A549 (cell line): ENCODE measurements at regions not wholly inside any gene's neighbourhood (a gene's known extent, or its start where the extent isn't known, plus 50 kb on each side); places are given as distances from the start of the nearest gene placed in this dataset.

Experiments
- ATAC-seq, 2 experiments: fragments of 200-7000 bp in 1 of 2; fragments of >200 bp in 1 of 2; cut with Nextera tagmentation in 1 of 2; cut with Tn5 transposase in 1 of 2; 3 replicates each; pipeline versions ENCODE4 v1.8.0 to v1.9.1; 2018 to 2020; ENCODE audit warnings: mild to moderate bottlenecking in 1 of 2, moderate library complexity in 1 of 2
- CTCF ChIA-PET: fragments of 300-600 bp; sonication (Branson Sonifier 250); formaldehyde crosslinking; extraction: SDS; loops from one replicate; lab custom pipeline; 2021; ENCODE audit warnings: antibody characterized with exemption, inconsistent platforms; lab: Yijun Ruan, JAX
- POLR2A ChIA-PET: fragments of 350-600 bp; formaldehyde crosslinking; extraction: SDS; loops from one replicate; lab custom pipeline; 2021; ENCODE audit warnings: antibody characterized with exemption, inconsistent platforms; lab: Yijun Ruan, JAX
- DNase-seq, 2 experiments: peaks; one replicate each; pipeline versions ENCODE4 v3.0.0 to v3.0.0-alpha.2; 2011 to 2016; ENCODE audit warnings: low read depth in 1 of 2, low spot score in 1 of 2
- FAIRE-seq: peaks from 2 replicates; lab custom pipeline; 2011; peaks lifted over from hg19 to GRCh38; lab: Jason Lieb, UNC
- H3K27ac ChIP-seq, 2 experiments: fragments of >200 bp; sonication (Bioruptor Twin); formaldehyde crosslinking; 3 replicates each; pipeline ENCODE4 v1.5.1; 2016 to 2017
- H3K4me1 ChIP-seq: fragments of >200 bp; sonication (Bioruptor Twin); formaldehyde crosslinking; 3 replicates; pipeline ENCODE4 v1.6.1; 2016
- H3K4me2 ChIP-seq: fragments of >200 bp; sonication (Bioruptor Twin); formaldehyde crosslinking; 3 replicates; pipeline ENCODE4 v1.6.1; 2016
- H3K4me3 ChIP-seq: fragments of >200 bp; sonication (Bioruptor Twin); formaldehyde crosslinking; 3 replicates; pipeline ENCODE4 v1.5.1; 2016
- H3K9me3 ChIP-seq: fragments of >200 bp; sonication (Bioruptor Twin); formaldehyde crosslinking; 3 replicates; pipeline ENCODE4 v1.6.1; 2016
- CEBPB ChIP-seq, 2 experiments: fragments of >200 bp in 1 of 2; sonication (Bioruptor Twin) in 1 of 2; formaldehyde crosslinking in 1 of 2; IDR thresholded peaks; 2 replicates each; pipeline ENCODE4 v1.6.1; 2012 to 2016
- CTCF ChIP-seq: fragments of >200 bp; sonication (Bioruptor Twin); formaldehyde crosslinking; IDR thresholded peaks from 3 replicates; pipeline ENCODE4 v1.5.1; 2016
- E2F6 ChIP-seq: IDR thresholded peaks from 2 replicates; pipeline ENCODE4 v1.6.1; 2012; ENCODE audit warnings: low read depth, borderline replicate concordance
- EHMT2 ChIP-seq: fragments of 200-600 bp; sonication (generic); IDR thresholded peaks from 2 replicates; pipeline ENCODE4 v1.6.1; 2016; ENCODE audit warnings: antibody characterized with exemption, low read depth, mild to moderate bottlenecking, moderate library complexity
- ESRRA ChIP-seq: fragments of 150-350 bp; IDR thresholded peaks from 2 replicates; pipeline ENCODE4 v1.6.1; 2014; ENCODE audit warnings: mild to moderate bottlenecking, low read length, borderline replicate concordance
- FOSL2 ChIP-seq, 2 experiments: fragments of 450-650 bp in 1 of 2; fragments of >200 bp in 1 of 2; sonication (Bioruptor Twin) in 1 of 2; formaldehyde crosslinking; IDR thresholded peaks; 2 replicates each; pipeline versions ENCODE4 v1.5.0 to v1.6.1; 2016 to 2020; ENCODE audit warnings: mild to moderate bottlenecking in 1 of 2, moderate library complexity in 1 of 2
- FOXS1 ChIP-seq: fragments of 250-450 bp; sonication (Bioruptor Pico); IDR thresholded peaks from 2 replicates; pipeline ENCODE4 v1.5.0; 2020; ENCODE audit warnings: mild to moderate bottlenecking, moderate library complexity
- JUNB ChIP-seq: fragments of >200 bp; sonication (Bioruptor Twin); formaldehyde crosslinking; IDR thresholded peaks from 2 replicates; pipeline ENCODE4 v1.6.1; 2016
- KDM5A ChIP-seq: fragments of 200-600 bp; sonication (generic); IDR thresholded peaks from 2 replicates; pipeline ENCODE4 v1.6.1; 2016; ENCODE audit warnings: antibody characterized with exemption, mild to moderate bottlenecking
- POLR2AphosphoS2 ChIP-seq: conservative IDR thresholded peaks from 2 replicates; pipeline ENCODE4 v1.6.1; 2012; ENCODE audit warnings: low read length, improper control_type of control experiment, inconsistent platforms
- REST ChIP-seq: fragments of 200-600 bp; sonication (generic); IDR thresholded peaks from 2 replicates; pipeline ENCODE4 v1.6.1; 2016; ENCODE audit warnings: antibody characterized with exemption, mild to moderate bottlenecking, moderate library complexity
- RNF2 ChIP-seq: fragments of 200-600 bp; sonication (generic); IDR thresholded peaks from 2 replicates; pipeline ENCODE4 v1.6.1; 2016; ENCODE audit warnings: low read depth, mild to moderate bottlenecking, antibody characterized with exemption, moderate library complexity, borderline replicate concordance
- SMC3 ChIP-seq: fragments of >200 bp; sonication (Bioruptor Twin); formaldehyde crosslinking; IDR thresholded peaks from 3 replicates; pipeline ENCODE4 v1.6.1; 2018; ENCODE audit warnings: inconsistent platforms
- TFCP2L1 ChIP-seq: fragments of 250-450 bp; sonication (Bioruptor Pico); IDR thresholded peaks from 2 replicates; pipeline ENCODE4 v1.5.0; 2021; ENCODE audit warnings: mild to moderate bottlenecking
- TP53 ChIP-seq: fragments of 250-450 bp; sonication (Bioruptor Pico); IDR thresholded peaks from 2 replicates; pipeline ENCODE4 v1.5.0; 2021; ENCODE audit warnings: mild to moderate bottlenecking, moderate library complexity
- ZFP36 ChIP-seq: fragments of 450-650 bp; IDR thresholded peaks from 2 replicates; pipeline ENCODE4 v1.6.1; 2014; ENCODE audit warnings: borderline replicate concordance; ENCODE audit not compliant: partially characterized antibody
- ZSCAN20 ChIP-seq: fragments of 250-450 bp; sonication (Bioruptor Pico); IDR thresholded peaks from 2 replicates; pipeline ENCODE4 v1.8.0; 2022; ENCODE audit warnings: mild to moderate bottlenecking, moderate library complexity
- WGBS: methylation state at CpG from one replicate; pipeline ENCODE4 v1.1.6; 2017; ENCODE audit errors: missing lambda C conversion rate; 5-methylcytosine and 5-hydroxymethylcytosine counted together

GRCh38 chr12:47545938-47546609, 159.8 kb downstream of the RPAP3 start:
- Histone ChIP-seq H3K4me1 (no peaks in the 10 kb centered on the region), H3K27ac (no peak overlapping the region), H3K9me3 (no peaks in the 10 kb centered on the region), H3K4me3 (no peak overlapping the region), H3K4me2 (no peak overlapping the region)
- POLR2A ChIA-PET: no interaction called here
- no peak for ATAC-seq
- FAIRE-seq: no peak
- no peak for DNase-seq
- 74% methylated on average over 6 of the region's 6 CpGs for WGBS
- CTCF ChIA-PET: interaction anchor here (0.6 to 0.7 kb wide), 2 partner anchors 10 to 181 kb away, joined by 3 read pairs; no protein-coding TSS in a partner anchor
- TF ChIP-seq JUNB (no peak), TP53 (CRISPR knock-in tag) (no peak), POLR2AphosphoS2 (no peak), TFCP2L1 (no peak), ZSCAN20 (CRISPR knock-in tag) (no peak)

- POLR2A ChIA-PET: no interaction called here
- Histone ChIP-seq H3K4me2 (no peak overlapping the region), H3K4me1 (no peaks in the 10 kb centered on the region), H3K9me3 (peaks cover 17% of the 10 kb centered on the region), H3K4me3 (no peak overlapping the region), H3K27ac (no peak overlapping the region)
- CTCF ChIA-PET: interaction anchor here (0.6 kb wide), 1 partner anchor 87 kb away, joined by 3 read pairs; no protein-coding TSS in a partner anchor
- DNase-seq (no peak), FAIRE-seq (no peak), ATAC-seq (no peak)
- 5% methylated on average over 2 of the region's 2 CpGs for WGBS
- TF ChIP-seq POLR2AphosphoS2 (no peak), E2F6 (no peak), FOXS1 (CRISPR knock-in tag) (no peak), CTCF (no peak), REST (peak; percentile 88), ZFP36 (no peak), EHMT2 (peak; percentile 63), TP53 (CRISPR knock-in tag) (no peak), KDM5A (no peak), CEBPB (IDR thresholded peaks at IDR 0.05) (no peak), RNF2 (no peak), TFCP2L1 (no peak), ESRRA (no peak), ZSCAN20 (CRISPR knock-in tag) (no peak), FOSL2 (IDR thresholded peaks at IDR 0.05) (no peak), FOSL2 (CRISPR knock-in tag; IDR thresholded peaks at IDR 0.05) (no peak), SMC3 (no peak)
Measured at GRCh38 chr12:47534695-47535094, 171.1 kb downstream of the RPAP3 start.
